ENCODE measurements at regions not wholly inside any gene's neighbourhood (a gene's known extent, or its start where the extent isn't known, plus 50 kb on each side); places are given as distances from the start of the nearest gene placed in this dataset.

- no peaks in the 10 kb centered on the region for H3K36me3 Mint-ChIP-seq (ENCODE audit: low read depth)
- no peak overlapping the region for H3K27ac Mint-ChIP-seq
- no peak overlapping the region for H3K4me3 Mint-ChIP-seq
- peaks cover 43% of the 10 kb centered on the region for H3K27me3 Mint-ChIP-seq (ENCODE audit: low read depth, poor library complexity)
- TF ChIP-seq CTCF (IDR thresholded peaks at IDR 0.05) = no peak
- H3K9me3 Mint-ChIP-seq = no peaks in the 10 kb centered on the region
- no peak for DNase-seq
- H3K4me1 Mint-ChIP-seq = peaks cover 2% of the 10 kb centered on the region
Measured at GRCh38 chr18:47726550-47726949, 203.9 kb downstream of the SMAD2 start.

DNA sequence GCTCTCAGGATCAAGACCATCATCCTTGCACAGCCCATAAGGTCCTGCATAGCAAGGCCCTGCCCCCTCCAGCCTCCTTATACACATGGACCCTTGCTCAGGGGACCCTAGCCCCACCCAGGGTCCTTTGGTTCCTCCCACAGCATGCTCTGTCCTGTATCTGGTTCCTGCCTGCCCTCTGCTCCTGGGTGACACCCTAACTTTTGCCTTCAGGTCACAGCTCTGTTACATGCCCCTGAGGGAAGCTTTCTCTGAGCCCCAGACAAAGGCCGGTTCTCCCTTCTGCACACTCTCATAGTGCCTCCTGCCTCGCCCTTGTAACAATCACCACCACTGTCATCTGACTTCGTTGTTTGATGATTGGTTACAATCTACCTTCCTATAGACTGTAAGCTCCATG lies 204.8 kb downstream of the SMAD2 start:
- no peaks in the 10 kb centered on the region for H3K9me3 Mint-ChIP-seq
- H3K27me3 Mint-ChIP-seq (ENCODE audit: low read depth, poor library complexity) = peaks cover 46% of the 10 kb centered on the region
- no peak for DNase-seq
- TF ChIP-seq CTCF (IDR thresholded peaks at IDR 0.05) = no peak
- H3K4me1 Mint-ChIP-seq = no peaks in the 10 kb centered on the region
- H3K27ac Mint-ChIP-seq = no peak overlapping the region
- H3K36me3 Mint-ChIP-seq (ENCODE audit: low read depth) = no peaks in the 10 kb centered on the region
- no peak overlapping the region for H3K4me3 Mint-ChIP-seq

GRCh38 chr18:47724186-47724975 lies 206.1 kb downstream of the SMAD2 start:
- no peak for TF ChIP-seq CTCF (IDR thresholded peaks at IDR 0.05)
- Mint-ChIP-seq H3K4me1 (no peaks in the 10 kb centered on the region), H3K4me3 (no peak overlapping the region), H3K36me3 (ENCODE audit: low read depth) (no peaks in the 10 kb centered on the region), H3K9me3 (no peaks in the 10 kb centered on the region), H3K27me3 (ENCODE audit: low read depth, poor library complexity) (peaks cover 50% of the 10 kb centered on the region), H3K27ac (no peak overlapping the region)
- peak; percentile 36 for DNase-seq

DNA sequence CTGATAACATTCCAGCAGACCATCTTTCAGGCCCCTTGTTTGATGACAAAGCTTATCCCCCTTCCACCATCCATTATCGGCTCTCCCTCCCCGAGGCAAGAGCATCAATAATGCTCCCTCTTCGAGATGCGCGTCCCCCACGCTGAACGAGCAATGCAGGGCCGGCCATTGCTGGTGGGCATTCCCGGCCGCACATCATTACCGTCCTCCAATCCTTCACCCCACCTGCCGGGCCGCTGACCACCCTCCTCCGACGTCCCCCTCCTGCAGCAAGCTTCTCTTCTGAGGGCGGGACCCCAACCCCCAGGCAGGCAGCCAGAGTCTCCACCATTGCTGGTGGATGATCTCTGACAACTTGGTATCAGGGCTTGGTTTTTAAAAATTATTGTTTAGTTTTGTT lies 208.6 kb downstream of the SMAD2 start:
- TF ChIP-seq CTCF (IDR thresholded peaks at IDR 0.05) = no peak
- Mint-ChIP-seq H3K9me3 (no peaks in the 10 kb centered on the region), H3K4me1 (no peaks in the 10 kb centered on the region), H3K4me3 (no peak overlapping the region), H3K27ac (no peak overlapping the region), H3K27me3 (ENCODE audit: low read depth, poor library complexity) (peaks cover 50% of the 10 kb centered on the region), H3K36me3 (ENCODE audit: low read depth) (no peaks in the 10 kb centered on the region)
- no peak for DNase-seq

GRCh38 chr18:47720741-47721140 lies 209.7 kb downstream of the SMAD2 start:
- peaks cover 47% of the 10 kb centered on the region for H3K27me3 Mint-ChIP-seq (ENCODE audit: low read depth, poor library complexity)
- no peak for TF ChIP-seq CTCF (IDR thresholded peaks at IDR 0.05)
- H3K27ac Mint-ChIP-seq = no peak overlapping the region
- H3K9me3 Mint-ChIP-seq = no peaks in the 10 kb centered on the region
- H3K36me3 Mint-ChIP-seq (ENCODE audit: low read depth) = no peaks in the 10 kb centered on the region
- no peak for DNase-seq
- H3K4me1 Mint-ChIP-seq = no peaks in the 10 kb centered on the region
- H3K4me3 Mint-ChIP-seq = no peak overlapping the region
